Cerebellar cortex (tissue), 1 donor: ENCODE measurements at regions not wholly inside any gene's neighbourhood (a gene's known extent, or its start where the extent isn't known, plus 50 kb on each side); places are given as distances from the start of the nearest gene placed in this dataset.

Source experiments
- DNase-seq: peaks from one replicate; pipeline ENCODE4 v3.0.0-alpha.2; 2015; ENCODE audit warnings: low spot score

DNA sequence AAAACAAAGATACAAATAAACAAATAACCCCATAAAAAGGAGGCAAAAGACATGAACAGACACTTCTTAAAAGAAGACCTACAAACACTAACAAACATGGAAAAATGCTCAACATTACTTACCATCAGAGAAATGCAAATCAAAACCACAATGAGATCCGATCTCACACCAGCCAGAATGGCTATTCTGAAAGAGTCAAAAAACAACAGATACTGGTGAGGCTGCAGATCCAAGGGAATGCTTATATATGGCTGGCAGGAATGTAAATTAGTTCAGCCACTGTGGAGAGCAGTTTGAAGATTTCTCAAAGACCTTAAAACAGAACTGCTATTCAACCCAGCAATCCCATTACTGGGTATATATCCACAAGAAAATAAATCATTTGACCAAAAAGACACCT is 80.4 kb upstream of the NRP1 start:
- DNase-seq: no peak

- DNase-seq: no peak
These were observed 78.3 kb upstream of the NRP1 start for GRCh38 chr10:33412653-33413361.

- DNase-seq: no peak
These were observed 77.8 kb upstream of the NRP1 start for GRCh38 chr10:33412241-33412640.

- DNase-seq: no peak
These were observed 76.4 kb upstream of the NRP1 start for GRCh38 chr10:33410860-33411234.

GRCh38 chr10:33410096-33410859 is 75.8 kb upstream of the NRP1 start:
- DNase-seq: no peak

DNA sequence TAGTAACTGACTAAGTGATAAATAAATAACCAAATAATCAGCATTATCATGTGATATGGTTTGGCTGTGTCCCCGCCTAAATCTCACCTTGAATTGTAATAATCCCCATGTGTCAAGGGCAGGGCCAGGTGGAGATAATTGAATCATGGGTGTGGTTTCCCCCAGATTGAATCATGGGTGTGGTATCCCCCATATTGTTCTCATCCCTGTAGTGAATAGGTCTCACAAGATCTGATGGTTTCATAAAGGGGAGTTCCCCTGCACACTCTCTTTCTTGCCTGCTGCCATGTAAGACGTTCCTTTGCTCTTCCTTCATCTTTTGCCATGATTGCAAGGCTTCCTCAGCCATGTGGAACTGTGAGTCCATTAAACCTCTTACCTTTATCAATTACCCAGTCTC is 72.1 kb upstream of the NRP1 start:
- no peak for DNase-seq

- DNase-seq: no peak
These were observed 68.0 kb upstream of the NRP1 start for GRCh38 chr10:33402220-33403073.

- no peak for DNase-seq
These were observed 66.8 kb upstream of the NRP1 start for GRCh38 chr10:33401300-33401699.

GRCh38 chr10:33398796-33399195 is 64.3 kb upstream of the NRP1 start:
- no peak for DNase-seq

GRCh38 chr10:33396938-33397337 is 62.5 kb upstream of the NRP1 start:
- DNase-seq: no peak

- no peak for DNase-seq
These were observed 61.8 kb upstream of the NRP1 start for GRCh38 chr10:33396279-33396678.

GRCh38 chr10:33395201-33395600 is 60.7 kb upstream of the NRP1 start:
- DNase-seq: no peak

- no peak for DNase-seq
These were observed 58.2 kb upstream of the NRP1 start for GRCh38 chr10:33392706-33393105.

GRCh38 chr10:33391611-33392465 is 57.4 kb upstream of the NRP1 start:
- no peak for DNase-seq

DNA sequence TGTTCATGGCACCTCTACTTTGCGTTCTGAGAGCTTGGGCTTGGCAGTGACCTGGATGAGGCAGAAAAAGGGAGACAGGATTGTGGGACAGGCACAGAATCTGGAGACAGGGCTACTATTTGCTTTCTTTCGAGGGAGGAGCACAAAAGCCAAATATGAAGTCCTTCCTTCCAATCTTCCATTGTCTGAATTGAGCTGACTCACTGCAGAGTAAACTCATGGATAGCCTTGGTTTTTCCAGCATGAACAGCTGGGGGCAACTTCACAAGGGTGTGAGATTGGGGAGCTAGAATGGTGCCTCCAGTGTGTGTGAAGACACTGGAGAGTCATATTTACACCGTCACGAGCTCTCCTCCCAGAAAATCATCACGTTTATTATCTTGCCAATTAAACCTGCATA is 55.6 kb upstream of the NRP1 start:
- no peak for DNase-seq

DNA sequence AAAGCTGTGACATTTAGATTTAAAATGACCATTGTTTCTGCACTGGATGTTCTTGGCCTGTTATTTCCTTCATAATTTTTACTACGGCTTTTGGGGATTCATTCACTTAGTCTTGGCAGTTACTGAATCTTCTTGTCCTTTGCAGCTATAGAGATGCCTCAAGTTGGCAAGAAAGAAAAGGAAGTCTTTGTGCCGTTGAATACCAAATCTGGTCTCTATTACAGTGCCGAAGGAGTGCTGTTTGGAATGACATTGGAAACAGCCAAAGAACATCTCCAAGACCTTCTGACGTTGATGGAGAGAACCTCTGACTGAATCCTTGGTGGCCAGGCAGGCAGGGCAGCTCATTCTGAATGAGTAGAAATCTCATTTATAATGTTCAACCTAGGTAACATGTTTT is 54.3 kb upstream of the NRP1 start:
- no peak for DNase-seq

GRCh38 chr10:33388382-33388781 is 53.9 kb upstream of the NRP1 start:
- no peak for DNase-seq

GRCh38 chr10:33387720-33388119 is 53.3 kb upstream of the NRP1 start:
- no peak for DNase-seq

GRCh38 chr10:33386926-33387325 is 52.5 kb upstream of the NRP1 start:
- no peak for DNase-seq

DNA sequence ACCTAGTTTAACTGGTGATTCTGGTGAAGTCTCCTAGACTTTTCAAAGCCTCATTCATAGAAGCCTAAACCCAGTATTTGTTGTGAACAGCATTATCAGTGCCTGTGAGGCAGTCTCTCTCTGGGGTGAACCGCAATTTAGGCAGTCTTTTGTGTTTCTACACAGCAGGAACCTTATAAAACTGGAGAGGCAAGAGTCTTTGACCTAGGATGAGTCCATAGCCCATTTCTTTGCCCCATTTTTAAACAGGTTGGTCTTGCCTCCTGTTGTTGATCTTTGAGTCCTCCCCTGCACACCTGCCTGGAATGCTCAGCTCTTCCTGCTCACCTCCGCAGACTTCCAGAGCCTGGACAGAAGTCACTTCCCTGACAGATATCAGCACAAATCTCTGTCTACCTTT is 51.2 kb upstream of the NRP1 start:
- DNase-seq: no peak

DNA sequence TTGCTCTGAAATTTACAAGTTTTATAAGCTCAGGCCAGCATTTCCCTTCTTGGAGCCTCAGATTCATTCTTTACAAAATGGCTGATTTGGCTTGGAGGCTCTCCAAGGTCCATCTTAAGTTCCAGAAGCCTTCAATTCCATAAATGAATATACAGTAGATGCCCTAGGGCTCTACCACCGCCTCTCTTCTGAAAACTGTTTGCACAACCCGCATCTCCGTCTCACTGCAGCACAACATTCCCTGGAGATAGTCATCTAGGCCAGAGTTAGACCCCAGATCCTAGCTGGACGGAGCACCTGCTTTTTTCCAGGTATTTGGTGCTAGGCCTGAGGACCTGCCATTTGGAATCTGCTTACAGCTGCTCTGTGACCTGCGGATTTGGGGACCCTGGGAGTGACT is 50.5 kb upstream of the NRP1 start:
- DNase-seq: no peak
